Suprapubic skin (tissue), 3 donors: ENCODE measurements at regions not wholly inside any gene's neighbourhood (a gene's known extent, or its start where the extent isn't known, plus 50 kb on each side); places are given as distances from the start of the nearest gene placed in this dataset.

Experiments
- CTCF ChIP-seq, 2 donors: fragments of 200-600 bp in 1 of 2; fragments of 450-650 bp in 1 of 2; sonication (generic) in 1 of 2; IDR thresholded peaks; one replicate each; pipeline ENCODE4 v1.5.1; 2016 to 2019; ENCODE audit warnings: antibody characterized with exemption in 2 of 2, mild to moderate bottlenecking in 1 of 2, moderate library complexity in 1 of 2
- POLR2A ChIP-seq, 2 donors: fragments of 450-650 bp; IDR thresholded peaks; one replicate each; pipeline ENCODE4 v1.6.1; 2017; ENCODE audit warnings: antibody characterized with exemption in 2 of 2, mild to moderate bottlenecking in 2 of 2, moderate library complexity in 2 of 2

DNA sequence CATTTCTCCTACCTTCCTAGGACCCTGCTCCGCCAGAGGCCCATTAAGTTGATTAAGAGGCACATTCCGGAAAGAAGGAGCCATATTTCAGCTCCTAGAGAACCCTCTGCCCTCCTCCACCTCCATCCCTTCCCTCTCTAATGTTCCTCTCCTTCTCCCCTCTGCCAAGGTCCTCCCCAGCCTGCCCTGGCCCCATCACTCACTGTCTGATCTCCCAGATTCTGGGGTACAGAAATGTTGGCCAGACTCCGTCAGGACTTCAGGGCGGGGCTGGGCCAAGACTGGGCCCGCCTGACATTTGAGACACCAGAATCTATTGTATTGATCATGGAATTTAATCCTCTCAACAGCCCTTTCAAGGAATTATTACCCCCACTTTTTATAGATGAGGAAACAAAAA lies 136.1 kb downstream of the TMEM132E start:
- TF ChIP-seq CTCF (IDR thresholded peaks at IDR 0.05) (no peak), POLR2A (IDR thresholded peaks at IDR 0.05) (no peak)
